Hepatocyte (in vitro differentiated cells): ENCODE measurements at regions not wholly inside any gene's neighbourhood (a gene's known extent, or its start where the extent isn't known, plus 50 kb on each side); places are given as distances from the start of the nearest gene placed in this dataset.

Experiments used
- EZH2 ChIP-seq: fragments of 200-600 bp; sonication (generic); IDR thresholded peaks from 2 replicates; pipeline ENCODE4 v1.6.1; 2016; ENCODE audit warnings: antibody characterized with exemption, mild to moderate bottlenecking, borderline replicate concordance
- TF ChIP-seq, protein P1 (sequence below): fragments of 200-600 bp; sonication (generic); IDR thresholded peaks from 2 replicates; pipeline ENCODE4 v1.5.1; 2016; ENCODE audit warnings: antibody characterized with exemption, mild to moderate bottlenecking; ENCODE audit not compliant: poor library complexity

DNA sequence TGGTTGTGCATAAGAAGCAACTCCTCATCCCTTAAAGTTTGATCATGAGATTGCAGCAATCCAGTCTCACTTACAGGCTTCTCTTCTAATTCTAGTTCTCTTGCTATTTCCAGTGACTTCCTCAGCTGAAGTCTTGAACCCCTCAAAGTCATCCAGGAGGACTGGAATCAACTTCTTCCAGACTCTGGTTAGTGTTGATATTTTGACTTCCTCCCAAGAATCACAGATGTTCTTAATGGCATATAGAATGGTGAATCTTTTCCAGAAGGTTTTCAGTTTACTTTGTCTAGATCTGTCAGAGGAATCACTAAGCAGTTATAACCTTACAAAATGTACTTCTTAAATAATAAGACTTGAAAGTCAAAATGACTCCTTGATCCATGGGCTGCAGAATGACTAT lies 81.3 kb upstream of the UBL3 start:
- TF ChIP-seq, protein P1, sequence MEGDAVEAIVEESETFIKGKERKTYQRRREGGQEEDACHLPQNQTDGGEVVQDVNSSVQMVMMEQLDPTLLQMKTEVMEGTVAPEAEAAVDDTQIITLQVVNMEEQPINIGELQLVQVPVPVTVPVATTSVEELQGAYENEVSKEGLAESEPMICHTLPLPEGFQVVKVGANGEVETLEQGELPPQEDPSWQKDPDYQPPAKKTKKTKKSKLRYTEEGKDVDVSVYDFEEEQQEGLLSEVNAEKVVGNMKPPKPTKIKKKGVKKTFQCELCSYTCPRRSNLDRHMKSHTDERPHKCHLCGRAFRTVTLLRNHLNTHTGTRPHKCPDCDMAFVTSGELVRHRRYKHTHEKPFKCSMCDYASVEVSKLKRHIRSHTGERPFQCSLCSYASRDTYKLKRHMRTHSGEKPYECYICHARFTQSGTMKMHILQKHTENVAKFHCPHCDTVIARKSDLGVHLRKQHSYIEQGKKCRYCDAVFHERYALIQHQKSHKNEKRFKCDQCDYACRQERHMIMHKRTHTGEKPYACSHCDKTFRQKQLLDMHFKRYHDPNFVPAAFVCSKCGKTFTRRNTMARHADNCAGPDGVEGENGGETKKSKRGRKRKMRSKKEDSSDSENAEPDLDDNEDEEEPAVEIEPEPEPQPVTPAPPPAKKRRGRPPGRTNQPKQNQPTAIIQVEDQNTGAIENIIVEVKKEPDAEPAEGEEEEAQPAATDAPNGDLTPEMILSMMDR: no peak
- no peak for TF ChIP-seq EZH2
